T-helper 17 cell (primary cell): ENCODE measurements at regions not wholly inside any gene's neighbourhood (a gene's known extent, or its start where the extent isn't known, plus 50 kb on each side); places are given as distances from the start of the nearest gene placed in this dataset.

Experiments
- ATAC-seq: fragments of 150-1000 bp; cut with Tn5 transposase; 2 replicates; pipeline ENCODE4 v1.10.0; 2021; ENCODE audit warnings: mild to moderate bottlenecking, moderate library complexity
- DNase-seq, 3 donors: peaks; one replicate each; pipeline versions ENCODE4 v3.0.0 to v3.0.0-alpha.2; 2020 to 2021
- H3K9me3 ChIP-seq: one replicate; pipeline ENCODE4 v1.7.0; 2013; ENCODE audit warnings: low read length, mild to moderate bottlenecking; ENCODE audit not compliant: control insufficient read depth, poor library complexity, severe bottlenecking
- H3K27ac Mint-ChIP-seq: one replicate; pipeline ENCODE4 v1.8.0; 2022; ENCODE audit warnings: mild to moderate bottlenecking, moderate library complexity, mixed read lengths
- H3K27me3 Mint-ChIP-seq: one replicate; pipeline ENCODE4 v1.8.0; 2022; ENCODE audit warnings: mixed read lengths
- H3K36me3 Mint-ChIP-seq: one replicate; pipeline ENCODE4 v1.8.0; 2022; ENCODE audit warnings: low read depth, mixed read lengths
- H3K4me1 Mint-ChIP-seq: one replicate; pipeline ENCODE4 v1.8.0; 2022; ENCODE audit warnings: mild to moderate bottlenecking, mixed read lengths
- H3K4me3 Mint-ChIP-seq: one replicate; pipeline ENCODE4 v1.8.0; 2022; ENCODE audit warnings: mild to moderate bottlenecking, moderate library complexity, mixed read lengths

DNA sequence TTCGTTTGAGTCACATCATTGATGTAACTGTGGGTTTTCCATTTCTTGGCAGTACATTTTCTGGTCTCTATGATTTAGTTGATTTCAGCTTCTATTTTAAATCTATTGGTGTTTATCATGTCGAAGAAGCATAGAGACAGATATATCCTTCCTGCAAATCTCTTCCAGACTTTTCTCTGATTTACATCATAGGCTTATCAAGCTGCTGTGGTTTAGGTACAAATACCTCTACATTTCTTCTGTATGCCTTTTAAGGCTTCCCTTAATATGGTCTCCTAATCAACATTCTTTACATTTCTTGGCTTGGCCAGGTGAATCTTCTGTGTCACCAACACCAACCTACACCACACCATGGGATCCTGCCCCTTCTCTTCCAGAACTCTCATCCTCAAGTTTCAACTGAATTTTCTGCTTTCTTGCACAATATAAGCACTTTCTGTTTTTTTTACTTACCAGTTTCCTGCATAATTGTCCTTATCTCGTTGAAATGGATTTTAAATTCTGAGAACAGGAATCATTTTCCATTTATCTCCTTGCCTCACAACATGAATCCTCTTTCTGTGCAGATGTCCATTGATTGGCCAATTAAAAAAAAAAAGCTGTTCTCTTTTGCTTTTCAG, 626.9 kb downstream of the ANKRD50 start:
- Mint-ChIP-seq H3K4me3 (no peak overlapping the region), H3K4me1 (no peaks in the 10 kb centered on the region), H3K36me3 (no peaks in the 10 kb centered on the region), H3K27me3 (no peaks in the 10 kb centered on the region), H3K27ac (no peak overlapping the region)
- ATAC-seq (no peak), DNase-seq (no peak)
- H3K9me3 ChIP-seq, result no peaks in the 10 kb centered on the region

DNA sequence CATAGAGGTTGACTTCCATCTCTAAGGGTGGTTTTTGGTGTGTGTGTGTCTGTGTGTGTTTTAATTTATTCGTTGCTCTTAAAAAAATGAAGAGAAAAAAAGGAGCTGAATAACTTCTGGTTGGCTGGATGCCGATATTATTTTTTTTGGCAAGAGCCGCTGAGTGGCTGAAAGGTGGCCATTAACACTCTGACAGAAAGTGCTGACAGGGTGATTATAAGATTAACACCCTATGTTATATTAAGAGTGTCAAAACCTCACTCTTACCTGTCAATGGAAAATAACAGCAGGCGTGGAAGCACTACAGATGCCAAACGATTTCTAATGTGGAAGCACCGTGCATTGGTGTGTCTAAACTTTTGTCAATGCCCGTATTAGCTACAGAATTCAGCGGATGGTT, 622.5 kb downstream of the ANKRD50 start:
- ATAC-seq (no peak), DNase-seq (no peak)
- Mint-ChIP-seq H3K27ac (no peak overlapping the region), H3K4me1 (no peaks in the 10 kb centered on the region), H3K36me3 (no peaks in the 10 kb centered on the region), H3K4me3 (no peak overlapping the region), H3K27me3 (no peaks in the 10 kb centered on the region)
- no peaks in the 10 kb centered on the region for H3K9me3 ChIP-seq

- ATAC-seq, result no peak
- DNase-seq, result no peak
- Mint-ChIP-seq H3K36me3 (no peaks in the 10 kb centered on the region), H3K27me3 (no peaks in the 10 kb centered on the region), H3K27ac (no peak overlapping the region), H3K4me3 (no peak overlapping the region), H3K4me1 (no peaks in the 10 kb centered on the region)
- H3K9me3 ChIP-seq, result no peaks in the 10 kb centered on the region
Measured at GRCh38 chr4:124092101-124092500, 620.4 kb downstream of the ANKRD50 start.

- Mint-ChIP-seq H3K4me1 (no peaks in the 10 kb centered on the region), H3K27ac (no peak overlapping the region), H3K27me3 (no peaks in the 10 kb centered on the region), H3K36me3 (no peaks in the 10 kb centered on the region), H3K4me3 (no peak overlapping the region)
- ATAC-seq (no peak), DNase-seq (no peak)
- no peaks in the 10 kb centered on the region for H3K9me3 ChIP-seq
Measured at GRCh38 chr4:124092541-124092984, 620.0 kb downstream of the ANKRD50 start.

- H3K4me1 Mint-ChIP-seq, result no peaks in the 10 kb centered on the region
- no peaks in the 10 kb centered on the region for H3K27me3 Mint-ChIP-seq
- DNase-seq, result no peak
- no peak overlapping the region for H3K4me3 Mint-ChIP-seq
- H3K36me3 Mint-ChIP-seq, result no peaks in the 10 kb centered on the region
- H3K9me3 ChIP-seq, result no peaks in the 10 kb centered on the region
- ATAC-seq, result no peak
- H3K27ac Mint-ChIP-seq, result no peak overlapping the region
Measured at GRCh38 chr4:124095621-124096020, 616.9 kb downstream of the ANKRD50 start.

GRCh38 chr4:124096290-124096689, 616.2 kb downstream of the ANKRD50 start:
- ATAC-seq, result no peak
- DNase-seq, result no peak
- H3K9me3 ChIP-seq, result no peaks in the 10 kb centered on the region
- Mint-ChIP-seq H3K27ac (no peak overlapping the region), H3K27me3 (no peaks in the 10 kb centered on the region), H3K4me1 (no peaks in the 10 kb centered on the region), H3K36me3 (no peaks in the 10 kb centered on the region), H3K4me3 (no peak overlapping the region)

GRCh38 chr4:124097447-124097846, 615.1 kb downstream of the ANKRD50 start:
- Mint-ChIP-seq H3K27me3 (no peaks in the 10 kb centered on the region), H3K4me1 (no peaks in the 10 kb centered on the region), H3K4me3 (no peak overlapping the region), H3K36me3 (no peaks in the 10 kb centered on the region), H3K27ac (no peak overlapping the region)
- DNase-seq (no peak), ATAC-seq (no peak)
- no peaks in the 10 kb centered on the region for H3K9me3 ChIP-seq

DNA sequence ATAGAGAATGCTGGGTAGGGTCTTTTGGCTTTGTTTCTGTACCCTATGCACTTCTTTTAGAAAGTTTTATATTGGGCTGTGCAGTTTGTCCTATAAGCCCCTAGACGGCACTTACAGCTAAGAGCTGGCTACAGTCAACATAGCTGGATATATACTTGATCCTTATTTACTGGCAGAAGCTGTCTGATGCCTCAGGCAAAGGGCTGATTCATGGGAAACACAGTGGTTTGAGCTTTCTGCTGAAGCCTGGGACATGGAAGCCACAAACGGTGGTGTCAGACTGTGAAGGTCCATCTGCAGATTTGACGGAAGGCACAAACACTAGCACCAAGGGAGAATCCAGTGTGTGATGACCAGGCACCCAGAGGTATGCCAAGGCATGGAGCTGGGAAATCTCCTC, 608.4 kb downstream of the ANKRD50 start:
- H3K4me3 Mint-ChIP-seq, result no peak overlapping the region

GRCh38 chr4:124104628-124105027, 607.9 kb downstream of the ANKRD50 start:
- Mint-ChIP-seq H3K36me3 (no peaks in the 10 kb centered on the region), H3K27ac (no peak overlapping the region), H3K4me3 (no peak overlapping the region), H3K4me1 (no peaks in the 10 kb centered on the region), H3K27me3 (no peaks in the 10 kb centered on the region)
- no peak for ATAC-seq
- no peak for DNase-seq
- no peaks in the 10 kb centered on the region for H3K9me3 ChIP-seq

More for the DNA sequence above, 608.4 kb downstream of the ANKRD50 start:
- H3K4me1 Mint-ChIP-seq, result no peaks in the 10 kb centered on the region
- no peaks in the 10 kb centered on the region for H3K9me3 ChIP-seq
- no peaks in the 10 kb centered on the region for H3K36me3 Mint-ChIP-seq
- no peaks in the 10 kb centered on the region for H3K27me3 Mint-ChIP-seq
- H3K27ac Mint-ChIP-seq, result no peak overlapping the region
- ATAC-seq, result no peak
- DNase-seq, result no peak

- H3K9me3 ChIP-seq, result no peaks in the 10 kb centered on the region
- Mint-ChIP-seq H3K27me3 (no peaks in the 10 kb centered on the region), H3K4me3 (no peak overlapping the region), H3K36me3 (no peaks in the 10 kb centered on the region), H3K27ac (no peak overlapping the region), H3K4me1 (no peaks in the 10 kb centered on the region)
- ATAC-seq (no peak), DNase-seq (no peak)
Measured at GRCh38 chr4:124105212-124105611, 607.3 kb downstream of the ANKRD50 start.

DNA sequence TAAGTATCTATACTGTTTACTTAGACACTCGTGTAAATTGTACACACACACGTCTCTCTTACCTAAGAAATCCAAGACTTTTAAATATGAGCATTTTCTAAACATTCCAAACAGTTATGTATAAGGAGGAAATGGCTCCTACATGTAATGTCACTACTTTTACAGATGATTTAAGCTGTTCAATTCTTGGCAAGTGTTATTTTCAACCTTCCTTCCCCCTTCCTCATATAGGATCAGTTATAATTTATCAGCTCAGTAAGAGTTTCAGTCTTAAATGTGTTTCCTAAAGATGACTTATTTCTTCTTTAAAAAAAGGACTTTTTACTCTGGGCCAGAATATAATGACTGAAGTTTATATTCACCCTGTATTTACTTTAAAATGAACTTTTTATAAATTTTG, 601.1 kb downstream of the ANKRD50 start:
- H3K4me3 Mint-ChIP-seq, result no peak overlapping the region
- no peaks in the 10 kb centered on the region for H3K4me1 Mint-ChIP-seq
- ATAC-seq (no peak), DNase-seq (no peak)
- H3K9me3 ChIP-seq, result no peaks in the 10 kb centered on the region
- no peaks in the 10 kb centered on the region for H3K36me3 Mint-ChIP-seq
- H3K27me3 Mint-ChIP-seq, result peaks cover 6% of the 10 kb centered on the region
- H3K27ac Mint-ChIP-seq, result no peak overlapping the region

DNA sequence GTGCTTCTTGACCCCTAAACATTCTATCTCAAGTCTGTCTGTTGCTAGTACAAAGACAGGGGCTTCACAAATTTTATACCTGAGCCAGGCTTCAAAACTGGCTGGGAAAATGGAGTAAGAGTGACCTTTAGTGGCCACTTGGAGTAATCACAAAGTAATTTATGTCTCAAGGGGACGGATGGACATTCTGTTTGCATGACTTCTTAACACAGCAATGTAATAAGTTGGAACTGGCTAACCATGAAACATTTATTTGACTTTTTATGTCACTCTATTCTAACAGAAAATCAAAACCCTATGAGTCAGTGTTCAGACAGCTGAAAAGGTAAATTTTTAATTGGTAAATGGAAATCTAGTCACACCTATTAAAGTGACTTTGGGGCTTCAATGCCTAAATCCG, 600.6 kb downstream of the ANKRD50 start:
- no peak for DNase-seq
- no peaks in the 10 kb centered on the region for H3K9me3 ChIP-seq
- Mint-ChIP-seq H3K4me3 (no peak overlapping the region), H3K27ac (no peak overlapping the region), H3K36me3 (no peaks in the 10 kb centered on the region), H3K27me3 (peaks cover 6% of the 10 kb centered on the region), H3K4me1 (no peaks in the 10 kb centered on the region)
- ATAC-seq, result no peak

GRCh38 chr4:124118061-124118460, 594.5 kb downstream of the ANKRD50 start:
- Mint-ChIP-seq H3K4me1 (no peaks in the 10 kb centered on the region), H3K4me3 (no peak overlapping the region), H3K27ac (no peak overlapping the region), H3K36me3 (no peaks in the 10 kb centered on the region), H3K27me3 (peaks cover 1% of the 10 kb centered on the region)
- ATAC-seq (no peak), DNase-seq (no peak)
- no peaks in the 10 kb centered on the region for H3K9me3 ChIP-seq

- H3K4me3 Mint-ChIP-seq, result no peak overlapping the region
- ATAC-seq, result no peak
Measured at GRCh38 chr4:124121461-124121971, 591.0 kb downstream of the ANKRD50 start.

More at GRCh38 chr4:124121461-124121971, 591.0 kb downstream of the ANKRD50 start:
- no peaks in the 10 kb centered on the region for H3K9me3 ChIP-seq
- Mint-ChIP-seq H3K4me1 (no peaks in the 10 kb centered on the region), H3K27ac (no peak overlapping the region), H3K36me3 (no peaks in the 10 kb centered on the region), H3K27me3 (no peaks in the 10 kb centered on the region)
- DNase-seq, result no peak
